HG03159 (cell line): ENCODE measurements at regions not wholly inside any gene's neighbourhood (a gene's known extent, or its start where the extent isn't known, plus 50 kb on each side); places are given as distances from the start of the nearest gene placed in this dataset.
"Not testable (repeated sequence)": the region's sequence is repeated elsewhere in the genome, so short reads cannot be mapped to it uniquely, and the experiment has no call there.

Experiments
- ATAC-seq: cut with Tn5 transposase; IDR thresholded peaks from one replicate; pipeline ENCODE4 v1.9.1; 2021; ENCODE audit warnings: mild to moderate bottlenecking, moderate library complexity; ENCODE audit not compliant: unreplicated experiment

DNA sequence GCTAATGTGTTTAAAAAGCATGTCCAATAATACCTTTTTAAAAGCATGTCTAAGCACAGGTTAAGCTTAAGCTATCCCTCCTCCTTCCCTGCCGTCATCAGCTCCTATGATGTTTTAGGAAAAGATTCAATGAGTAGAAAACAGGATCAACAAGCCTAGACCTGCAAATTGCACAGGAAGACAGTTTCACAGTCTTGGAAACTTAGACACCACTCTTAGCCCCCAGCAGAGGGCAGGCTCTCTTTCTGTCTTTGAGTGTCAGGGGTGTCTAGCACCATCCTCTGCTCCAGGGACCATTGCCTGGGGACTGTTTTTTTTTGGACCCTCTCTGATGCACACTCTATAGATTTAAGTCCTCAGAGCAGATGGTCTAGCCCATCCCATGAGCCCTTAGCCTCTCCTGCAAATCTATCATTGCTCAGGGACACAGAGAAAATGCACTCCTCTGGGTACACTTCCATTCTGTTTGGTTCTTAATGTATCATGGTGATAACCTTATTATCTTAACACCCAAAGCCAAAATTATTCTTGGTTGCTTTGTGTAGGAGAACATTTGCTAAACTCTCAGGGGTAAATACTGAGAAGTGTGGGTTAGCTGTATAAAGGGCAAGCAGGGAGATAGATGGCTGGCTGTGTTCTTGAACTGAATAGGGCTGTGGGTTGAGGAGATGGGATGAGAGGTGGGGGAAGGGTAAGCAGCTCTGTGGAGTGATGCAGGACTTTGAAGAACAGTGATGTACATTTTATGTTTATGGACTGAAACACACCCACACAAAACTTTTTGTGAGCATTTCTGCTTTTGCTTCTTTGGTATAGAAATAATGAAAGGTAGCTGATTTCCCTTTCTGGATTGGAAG lies 259.9 kb upstream of the DDHD1 start:
- no peak for ATAC-seq

GRCh38 chr14:53411125-53411524 lies 258.0 kb upstream of the DDHD1 start:
- no peak for ATAC-seq

DNA sequence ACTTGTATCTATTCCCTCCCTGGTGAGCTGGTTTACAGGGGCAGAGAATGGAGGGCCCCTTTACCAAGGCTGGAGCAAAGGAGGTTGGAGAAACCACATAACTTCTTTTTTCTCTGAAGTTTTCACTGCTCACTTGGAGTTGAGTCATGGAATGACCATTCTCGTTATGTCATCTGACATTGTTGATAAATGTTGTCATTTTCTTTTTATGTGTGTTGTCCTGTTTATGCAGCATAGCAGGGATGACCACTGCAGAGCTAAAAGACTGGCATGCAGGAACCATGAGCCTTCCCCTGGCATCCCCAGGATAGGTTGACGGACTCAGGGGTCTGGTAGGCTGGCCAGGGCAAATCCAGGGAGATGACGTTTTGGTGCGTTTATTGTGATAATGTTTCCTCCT lies 256.8 kb upstream of the DDHD1 start:
- no peak for ATAC-seq

- no peak for ATAC-seq
These were observed 256.2 kb upstream of the DDHD1 start for GRCh38 chr14:53409289-53409688.

- ATAC-seq: no peak
These were observed 255.2 kb upstream of the DDHD1 start for GRCh38 chr14:53408175-53408879.

GRCh38 chr14:53406519-53406918 lies 253.4 kb upstream of the DDHD1 start:
- no peak for ATAC-seq

DNA sequence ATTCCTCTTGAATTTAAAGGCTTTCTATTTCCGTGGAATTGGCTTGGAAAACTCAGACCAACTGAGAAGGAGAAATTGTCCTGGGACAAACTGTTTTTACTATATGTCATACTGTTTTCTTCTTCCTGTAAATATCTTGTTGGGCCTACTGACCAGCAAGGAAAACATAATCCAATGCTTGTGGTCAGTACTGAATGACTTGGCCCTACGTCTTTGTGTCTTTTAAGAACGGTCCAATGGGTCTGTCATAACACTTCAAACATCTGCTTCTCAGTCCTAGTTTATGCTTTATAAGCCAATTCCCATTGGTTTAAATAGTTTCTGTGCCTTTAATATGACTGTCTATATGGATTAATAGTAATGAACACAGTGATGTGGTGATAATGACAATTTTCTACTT lies 248.5 kb upstream of the DDHD1 start:
- no peak for ATAC-seq

- no peak for ATAC-seq
These were observed 245.9 kb upstream of the DDHD1 start for GRCh38 chr14:53399057-53399456.

DNA sequence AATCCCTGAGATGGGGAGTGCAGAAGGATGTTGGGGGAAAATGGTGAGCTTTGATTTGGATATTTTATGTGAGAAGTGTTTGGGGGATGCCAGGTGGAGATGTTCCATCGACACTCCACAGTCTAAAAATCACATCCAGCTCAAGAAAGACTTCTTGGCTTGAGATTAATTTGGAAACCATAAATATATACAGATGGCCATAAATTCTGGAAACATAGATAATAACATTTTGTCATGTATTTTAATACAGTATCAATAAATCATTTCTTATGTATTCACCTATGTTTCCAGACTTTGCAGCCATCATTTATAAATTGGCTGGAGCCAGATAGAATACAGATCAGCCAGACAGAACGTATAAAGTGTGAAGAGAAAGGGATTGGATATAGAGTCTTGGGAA lies 245.5 kb upstream of the DDHD1 start:
- no peak for ATAC-seq

GRCh38 chr14:53395267-53395666 lies 242.1 kb upstream of the DDHD1 start:
- ATAC-seq: not testable (repeated sequence)

DNA sequence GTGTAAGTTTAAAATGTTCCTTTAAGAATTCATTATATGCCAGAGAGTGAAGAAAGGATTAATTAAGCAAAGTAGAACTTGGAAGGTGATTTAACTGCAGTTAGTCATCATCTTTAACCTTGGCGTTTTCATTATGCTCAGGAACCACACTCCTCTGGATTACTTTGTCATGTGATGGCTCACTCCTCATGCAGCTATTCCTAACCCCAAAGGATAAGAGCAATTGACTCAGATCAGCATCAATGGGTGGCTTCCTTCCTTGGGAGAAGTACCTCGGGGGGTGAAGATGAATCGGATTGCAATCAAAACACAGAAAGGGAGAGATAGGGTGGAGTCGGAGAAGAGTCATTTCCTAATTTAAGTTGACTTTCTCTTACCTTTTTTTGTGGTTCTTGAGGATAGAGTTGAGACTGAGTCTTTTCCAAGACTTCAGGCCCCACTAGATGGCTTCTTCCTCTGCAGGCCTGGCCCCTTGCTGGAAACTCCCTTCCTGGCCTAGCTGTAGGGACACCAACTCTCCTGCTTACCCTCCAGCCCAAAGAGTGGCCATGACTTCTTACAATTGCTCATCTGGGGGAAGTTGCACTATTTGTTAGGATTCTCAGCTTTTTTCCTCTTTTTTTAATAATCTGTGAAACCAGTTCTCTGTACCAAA lies 238.6 kb upstream of the DDHD1 start:
- no peak for ATAC-seq

DNA sequence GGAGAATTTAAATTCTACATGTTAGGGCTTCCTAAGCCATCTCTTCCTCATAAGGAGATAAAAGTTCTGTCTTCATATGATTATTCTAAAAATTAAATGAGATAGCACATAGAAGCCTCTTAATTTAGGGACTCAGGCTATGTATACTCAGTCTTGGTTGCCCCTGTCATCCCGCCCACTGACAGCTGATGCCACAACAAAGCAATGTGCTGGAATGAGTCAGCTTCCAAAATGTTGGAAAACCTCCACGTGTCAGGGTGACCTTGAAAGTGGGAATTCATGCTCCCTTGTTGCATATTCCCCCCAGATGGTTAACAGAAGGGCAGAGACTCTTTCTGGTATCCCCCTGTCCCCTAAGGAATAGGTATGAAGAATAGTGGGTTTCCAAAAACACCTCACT lies 238.0 kb upstream of the DDHD1 start:
- no peak for ATAC-seq

DNA sequence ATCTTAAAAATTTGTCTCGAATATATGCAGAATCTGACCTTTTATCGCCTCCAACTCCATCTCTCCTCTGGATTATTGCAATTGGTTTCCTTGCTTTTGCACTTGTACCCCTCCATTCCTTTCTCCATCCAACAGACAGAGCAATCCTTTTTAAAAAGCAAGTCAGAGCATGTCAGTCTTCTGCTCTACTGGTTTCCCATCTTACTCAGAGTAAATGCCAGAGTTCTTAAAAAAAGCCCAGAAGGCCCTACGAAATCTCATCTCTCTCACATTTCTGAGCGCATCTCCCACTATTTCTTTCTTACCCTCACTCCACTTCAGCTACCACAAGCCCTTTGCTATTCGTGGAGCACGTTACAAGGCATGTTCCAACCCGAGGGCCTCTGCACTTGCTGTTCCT lies 236.9 kb upstream of the DDHD1 start:
- ATAC-seq: no peak

GRCh38 chr14:53389202-53389601 lies 236.1 kb upstream of the DDHD1 start:
- no peak for ATAC-seq

DNA sequence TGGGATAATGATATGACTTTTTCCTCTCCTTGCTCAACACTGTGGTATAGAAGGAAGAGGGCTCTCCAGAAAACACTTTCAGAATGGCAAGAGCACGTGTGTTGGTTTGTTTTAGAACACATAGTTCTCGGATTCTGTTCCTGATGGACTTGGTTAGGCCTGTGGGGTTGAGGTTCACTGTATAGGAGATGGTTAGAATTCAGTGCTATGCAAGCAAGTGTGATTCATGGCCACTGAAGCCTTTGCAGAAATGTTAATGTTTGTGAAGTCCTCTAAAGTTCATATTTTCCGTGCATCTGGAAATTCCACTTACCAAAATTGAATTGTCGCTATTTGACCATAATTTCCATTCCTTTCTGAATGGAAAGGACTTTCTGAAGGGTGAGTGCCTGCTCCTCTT lies 233.2 kb upstream of the DDHD1 start:
- no peak for ATAC-seq

DNA sequence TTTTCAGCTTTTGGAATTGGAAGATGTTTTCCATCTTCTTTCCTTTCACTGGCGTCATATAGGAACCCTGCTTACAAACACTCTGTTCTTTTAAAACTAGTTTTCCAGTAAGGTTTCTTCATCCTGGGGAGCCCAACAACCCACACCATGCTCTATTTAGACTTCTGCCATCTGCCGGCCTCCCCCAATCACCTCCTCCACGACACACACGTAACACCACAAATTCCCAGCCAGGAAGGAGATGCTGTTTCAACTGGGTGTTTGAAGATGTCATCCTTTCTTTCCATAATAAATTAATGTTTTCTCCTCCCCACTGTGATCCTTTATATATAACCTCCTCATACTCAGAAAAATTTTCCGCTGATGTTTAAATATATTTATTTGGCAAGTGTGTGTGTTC lies 231.4 kb upstream of the DDHD1 start:
- ATAC-seq: no peak

GRCh38 chr14:53384073-53384472 lies 230.9 kb upstream of the DDHD1 start:
- no peak for ATAC-seq

GRCh38 chr14:53381895-53382294 lies 228.8 kb upstream of the DDHD1 start:
- ATAC-seq: no peak

- ATAC-seq: no peak
These were observed 227.7 kb upstream of the DDHD1 start for GRCh38 chr14:53380867-53381225.

GRCh38 chr14:53380052-53380866 lies 227.1 kb upstream of the DDHD1 start:
- ATAC-seq: no peak

GRCh38 chr14:53378142-53378541 lies 225.0 kb upstream of the DDHD1 start:
- no peak for ATAC-seq
